ENCODE measurements at regions not wholly inside any gene's neighbourhood (a gene's known extent, or its start where the extent isn't known, plus 50 kb on each side); places are given as distances from the start of the nearest gene placed in this dataset.

DNA sequence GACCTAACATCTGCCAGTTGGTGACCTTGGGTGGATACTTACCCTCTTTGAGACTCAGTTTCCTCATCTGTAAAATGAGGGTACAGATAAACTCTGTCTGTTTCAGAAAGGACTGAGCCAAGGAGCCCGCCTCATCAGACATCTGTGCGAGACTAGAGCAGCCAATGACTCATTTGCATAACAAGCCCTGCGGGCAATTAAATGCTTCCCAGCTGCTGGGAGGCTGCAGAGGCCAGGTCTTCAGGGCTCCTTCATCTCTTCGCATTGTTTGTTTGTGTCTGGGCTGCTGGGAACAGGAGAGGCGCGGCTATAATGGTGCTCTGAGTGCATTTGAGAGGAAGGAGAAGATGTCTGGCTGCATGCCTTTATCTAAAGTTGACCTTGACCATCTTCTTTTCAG, 85.0 kb downstream of the ADRA2C start:
- no peak overlapping the region for H3K4me3 ChIP-seq
- no peak overlapping the region for H3K4me2 ChIP-seq (ENCODE audit: control insufficient read depth, insufficient read depth)
- ChIA-PET CTCF (no interaction called here), RAD21 (ENCODE audit: unreplicated experiment) (no interaction called here), SMC1A (ENCODE audit: uncharacterized antibody, unreplicated experiment) (no interaction called here), POLR2A (no interaction called here)
- H3K27ac ChIP-seq (ENCODE audit: control insufficient read depth, insufficient read depth), result no peak overlapping the region
- in situ Hi-C loops (cut with MboI), result no loop called here
- no peaks in the 10 kb centered on the region; the same call in 2 of the 3 replicates for H3K9me3 ChIP-seq (replicated peaks; ENCODE audit: control insufficient read depth, insufficient read depth, low read length)
- BruUV-seq (replicated peaks), result no TSS peak
- FAIRE-seq (no peak), ATAC-seq (no peak), DNase-seq (ENCODE audit: low read depth, low spot score) (no peak)
- H3K9ac ChIP-seq (ENCODE audit: control insufficient read depth, insufficient read depth, low read length), result no peak overlapping the region
- intact Hi-C loops (cut with micrococcal nuclease; ENCODE audit: unreplicated experiment), result no loop called here
- no peak overlapping the region for H2AFZ ChIP-seq (ENCODE audit: control insufficient read depth, low read depth, low read length)
- no peaks in the 10 kb centered on the region for H3K36me3 ChIP-seq (ENCODE audit: control insufficient read depth in 2 of 2, insufficient read depth in 2 of 2, low read length in 1 of 2)
- H3K79me2 ChIP-seq (ENCODE audit: control insufficient read depth, insufficient read depth, low read length), result no peaks in the 10 kb centered on the region
- 24% methylated on average over 6 of the region's 6 CpGs for WGBS (ENCODE audit: insufficient coverage, insufficient replicate concordance, low lambda C conversion rate, missing lambda C conversion rate)
- no peaks in the 10 kb centered on the region for H4K20me1 ChIP-seq (ENCODE audit: control insufficient read depth, insufficient read depth)
- H3K4me1 ChIP-seq (ENCODE audit: control insufficient read depth, insufficient read depth, low read length), result no peaks in the 10 kb centered on the region
- H3K27me3 ChIP-seq (replicated peaks in 1 of 2; ENCODE audit: control insufficient read depth in 2 of 2, insufficient read depth in 2 of 2, low read length in 1 of 2), result no peaks in the 10 kb centered on the region; a peak in 2 of 4 replicates
- TF ChIP-seq TARDBP (IDR thresholded peaks at IDR 0.05; ENCODE audit: borderline replicate concordance), result no peak
- TF ChIP-seq CHD2 (IDR thresholded peaks at IDR 0.05; ENCODE audit: borderline replicate concordance, low read depth, low read length), result no peak
- no peak for TF ChIP-seq PAX8 (IDR thresholded peaks at IDR 0.05)
- TF ChIP-seq EZH2 (IDR thresholded peaks at IDR 0.05; ENCODE audit: borderline replicate concordance, control insufficient read depth, low read depth, low read length), result no peak
- no peak for TF ChIP-seq ZNF24 (IDR thresholded peaks at IDR 0.05)
- TF ChIP-seq IRF4 (IDR thresholded peaks at IDR 0.05; ENCODE audit: low read depth, low read length), result no peak
- TF ChIP-seq ZBTB40 (IDR thresholded peaks at IDR 0.05; ENCODE audit: borderline replicate concordance), result no peak
- no peak for TF ChIP-seq ETV6 (conservative IDR thresholded peaks at IDR 0.05 in 1 of 2, IDR thresholded peaks at IDR 0.05 in 1 of 2; ENCODE audit: borderline replicate concordance in 1 of 2, low read depth in 1 of 2)
- no peak for TF ChIP-seq CREM (IDR thresholded peaks at IDR 0.05; ENCODE audit: low read depth)
- no peak for TF ChIP-seq POLR2AphosphoS2 (IDR thresholded peaks at IDR 0.05; ENCODE audit: low read depth, low read length)
- no peak for TF ChIP-seq PRDM15 (CRISPR knock-in tag; IDR thresholded peaks at IDR 0.05)
- TF ChIP-seq SPI1 (IDR thresholded peaks at IDR 0.05; ENCODE audit: borderline replicate concordance, insufficient read depth, low read depth, low read length), result no peak
- no peak for TF ChIP-seq NR2C1 (IDR thresholded peaks at IDR 0.05)
- TF ChIP-seq, protein P1, sequence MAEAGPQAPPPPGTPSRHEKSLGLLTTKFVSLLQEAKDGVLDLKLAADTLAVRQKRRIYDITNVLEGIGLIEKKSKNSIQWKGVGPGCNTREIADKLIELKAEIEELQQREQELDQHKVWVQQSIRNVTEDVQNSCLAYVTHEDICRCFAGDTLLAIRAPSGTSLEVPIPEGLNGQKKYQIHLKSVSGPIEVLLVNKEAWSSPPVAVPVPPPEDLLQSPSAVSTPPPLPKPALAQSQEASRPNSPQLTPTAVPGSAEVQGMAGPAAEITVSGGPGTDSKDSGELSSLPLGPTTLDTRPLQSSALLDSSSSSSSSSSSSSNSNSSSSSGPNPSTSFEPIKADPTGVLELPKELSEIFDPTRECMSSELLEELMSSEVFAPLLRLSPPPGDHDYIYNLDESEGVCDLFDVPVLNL (IDR thresholded peaks at IDR 0.05; ENCODE audit: low read depth, low read length), result no peak
- no peak for TF ChIP-seq HCFC1 (IDR thresholded peaks at IDR 0.05; ENCODE audit: low read length)
- TF ChIP-seq FOXK2 (IDR thresholded peaks at IDR 0.05), result no peak
- no peak for TF ChIP-seq IRF3 (IDR thresholded peaks at IDR 0.05)

Data from GM12878 (cell line).